ENCODE measurements at regions not wholly inside any gene's neighbourhood (a gene's known extent, or its start where the extent isn't known, plus 50 kb on each side); places are given as distances from the start of the nearest gene placed in this dataset.

DNA sequence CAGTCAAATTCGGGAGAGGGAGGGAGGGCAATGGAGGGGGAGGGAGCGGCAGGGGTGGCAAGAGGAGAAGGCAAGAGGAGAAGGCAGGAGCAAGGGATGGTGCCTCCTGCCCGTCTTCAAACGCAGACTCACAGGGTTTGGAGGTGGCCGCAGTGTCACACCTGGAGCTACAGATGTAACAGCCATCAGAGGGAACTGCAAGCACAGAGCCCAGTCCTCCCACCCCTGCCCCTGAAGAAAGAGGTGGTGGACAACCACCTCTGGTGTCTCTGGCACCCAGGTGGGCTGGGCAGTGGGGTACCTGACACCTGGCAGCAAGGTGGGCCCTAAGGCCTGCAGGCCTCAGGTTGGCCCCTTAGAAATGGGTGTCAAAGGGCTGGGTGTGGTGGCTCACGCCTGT is 67.0 kb upstream of the SDK1 start:
- Mint-ChIP-seq H3K27ac (ENCODE audit: unreplicated experiment) (no peak overlapping the region), H3K4me3 (ENCODE audit: unreplicated experiment) (no peak overlapping the region), H3K9me3 (ENCODE audit: unreplicated experiment) (peaks cover 6% of the 10 kb centered on the region), H3K4me1 (ENCODE audit: low read depth, unreplicated experiment) (no peaks in the 10 kb centered on the region), H3K27me3 (ENCODE audit: unreplicated experiment) (peaks cover 3% of the 10 kb centered on the region), H3K36me3 (ENCODE audit: unreplicated experiment) (peaks cover 19% of the 10 kb centered on the region)
- TF ChIP-seq CTCF (IDR thresholded peaks at IDR 0.05; ENCODE audit: partially characterized antibody, unreplicated experiment), result no peak
- no peak for DNase-seq

- Mint-ChIP-seq H3K27ac (ENCODE audit: unreplicated experiment) (no peak overlapping the region), H3K27me3 (ENCODE audit: unreplicated experiment) (peaks cover 3% of the 10 kb centered on the region), H3K9me3 (ENCODE audit: unreplicated experiment) (peaks cover 6% of the 10 kb centered on the region), H3K4me1 (ENCODE audit: low read depth, unreplicated experiment) (no peaks in the 10 kb centered on the region), H3K4me3 (ENCODE audit: unreplicated experiment) (no peak overlapping the region), H3K36me3 (ENCODE audit: unreplicated experiment) (peaks cover 19% of the 10 kb centered on the region)
- DNase-seq, result no peak
- no peak for TF ChIP-seq CTCF (IDR thresholded peaks at IDR 0.05; ENCODE audit: partially characterized antibody, unreplicated experiment)
Measured at GRCh38 chr7:3234851-3235250, 66.2 kb upstream of the SDK1 start.

GRCh38 chr7:3235322-3235721 is 65.7 kb upstream of the SDK1 start:
- DNase-seq, result no peak
- Mint-ChIP-seq H3K4me3 (ENCODE audit: unreplicated experiment) (no peak overlapping the region), H3K36me3 (ENCODE audit: unreplicated experiment) (peaks cover 19% of the 10 kb centered on the region), H3K27me3 (ENCODE audit: unreplicated experiment) (peaks cover 3% of the 10 kb centered on the region), H3K4me1 (ENCODE audit: low read depth, unreplicated experiment) (no peaks in the 10 kb centered on the region), H3K9me3 (ENCODE audit: unreplicated experiment) (peaks cover 6% of the 10 kb centered on the region), H3K27ac (ENCODE audit: unreplicated experiment) (no peak overlapping the region)
- no peak for TF ChIP-seq CTCF (IDR thresholded peaks at IDR 0.05; ENCODE audit: partially characterized antibody, unreplicated experiment)

DNA sequence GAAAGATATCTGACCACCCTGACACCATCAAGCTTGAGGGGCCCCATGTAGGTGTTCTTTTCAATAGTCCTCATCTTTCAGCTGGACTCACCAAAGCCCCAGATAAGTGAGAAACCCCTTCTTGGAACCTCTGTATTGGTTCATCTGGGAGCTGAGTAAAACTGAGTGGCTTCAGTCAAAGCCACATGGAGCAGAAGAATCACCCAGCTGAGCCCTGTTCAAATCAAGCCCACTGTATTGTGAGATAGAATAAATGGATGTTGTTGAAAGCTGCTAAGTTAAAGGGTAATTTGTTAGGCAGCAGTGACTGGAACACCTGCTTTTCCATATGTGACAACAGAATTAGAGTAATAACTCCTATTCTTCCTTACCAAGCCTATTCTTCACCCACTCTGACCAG is 64.8 kb upstream of the SDK1 start:
- no peak overlapping the region for H3K4me3 Mint-ChIP-seq (ENCODE audit: unreplicated experiment)
- H3K4me1 Mint-ChIP-seq (ENCODE audit: low read depth, unreplicated experiment), result peaks cover 8% of the 10 kb centered on the region
- TF ChIP-seq CTCF (IDR thresholded peaks at IDR 0.05; ENCODE audit: partially characterized antibody, unreplicated experiment), result no peak
- no peak overlapping the region for H3K27ac Mint-ChIP-seq (ENCODE audit: unreplicated experiment)
- DNase-seq, result no peak
- peaks cover 28% of the 10 kb centered on the region for H3K36me3 Mint-ChIP-seq (ENCODE audit: unreplicated experiment)
- H3K9me3 Mint-ChIP-seq (ENCODE audit: unreplicated experiment), result peaks cover 6% of the 10 kb centered on the region
- H3K27me3 Mint-ChIP-seq (ENCODE audit: unreplicated experiment), result peaks cover 3% of the 10 kb centered on the region

DNA sequence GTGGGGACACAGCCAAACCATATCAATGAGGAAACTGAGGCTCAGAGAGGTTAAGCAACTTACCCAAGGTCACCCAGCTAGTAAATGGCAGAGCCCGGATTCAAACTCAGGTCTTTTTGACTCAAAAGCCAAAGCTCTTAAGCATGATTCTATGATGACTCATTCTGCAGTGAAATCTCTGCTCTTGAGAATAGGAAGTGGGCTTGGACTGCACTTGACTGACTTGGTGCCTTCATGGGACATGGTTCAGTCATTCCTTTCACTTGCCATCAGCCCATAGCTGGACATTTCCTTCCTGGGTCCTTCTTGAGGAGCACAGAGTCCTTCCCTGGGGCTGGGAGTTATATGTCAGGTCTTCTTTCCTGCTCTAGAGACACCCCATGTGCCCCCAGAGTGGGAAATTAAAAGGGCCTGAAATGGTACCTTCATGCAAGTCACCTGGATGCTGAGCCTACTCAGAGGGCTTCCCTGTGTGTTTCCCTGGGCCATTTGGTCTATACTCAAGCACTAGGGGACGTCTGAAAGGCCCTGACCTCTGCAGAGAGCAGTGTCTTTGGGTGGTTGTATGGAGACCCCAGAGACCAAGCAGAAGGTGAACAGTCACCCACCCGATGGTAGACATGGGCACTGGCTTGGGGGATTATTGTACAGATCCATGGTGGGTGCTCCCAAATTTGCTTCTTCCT is 62.4 kb upstream of the SDK1 start:
- no peak for DNase-seq
- H3K4me1 Mint-ChIP-seq (ENCODE audit: low read depth, unreplicated experiment), result peaks cover 18% of the 10 kb centered on the region
- no peak overlapping the region for H3K27ac Mint-ChIP-seq (ENCODE audit: unreplicated experiment)
- peaks cover 6% of the 10 kb centered on the region for H3K9me3 Mint-ChIP-seq (ENCODE audit: unreplicated experiment)
- TF ChIP-seq CTCF (IDR thresholded peaks at IDR 0.05; ENCODE audit: partially characterized antibody, unreplicated experiment), result no peak
- H3K27me3 Mint-ChIP-seq (ENCODE audit: unreplicated experiment), result peaks cover 3% of the 10 kb centered on the region
- H3K4me3 Mint-ChIP-seq (ENCODE audit: unreplicated experiment), result no peak overlapping the region
- peaks cover 28% of the 10 kb centered on the region for H3K36me3 Mint-ChIP-seq (ENCODE audit: unreplicated experiment)
